GM21367 (cell line): ENCODE measurements at regions not wholly inside any gene's neighbourhood (a gene's known extent, or its start where the extent isn't known, plus 50 kb on each side); places are given as distances from the start of the nearest gene placed in this dataset.

Experiments used
- ATAC-seq: cut with Tn5 transposase; IDR thresholded peaks from one replicate; pipeline ENCODE4 v1.9.1; 2021; ENCODE audit not compliant: unreplicated experiment

DNA sequence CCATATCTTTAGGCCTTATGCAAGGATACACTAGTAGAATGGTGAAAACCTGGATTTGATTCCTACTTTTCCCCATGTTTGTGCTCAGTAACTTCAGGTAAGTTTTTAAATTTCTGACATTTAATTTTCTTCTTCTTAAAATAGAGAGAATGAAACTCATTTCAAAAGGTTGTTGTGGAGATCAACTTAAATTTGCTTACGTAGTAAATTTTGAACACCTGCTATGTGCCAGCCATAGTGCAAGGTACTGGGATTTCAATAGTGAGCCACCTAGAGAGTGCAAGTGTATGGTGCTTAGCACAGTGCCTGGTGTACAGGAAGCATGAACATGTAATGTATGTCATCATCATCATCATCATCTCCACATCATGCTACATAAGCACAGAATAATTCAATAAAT, 73.6 kb upstream of the SMIM36 start:
- no peak for ATAC-seq

DNA sequence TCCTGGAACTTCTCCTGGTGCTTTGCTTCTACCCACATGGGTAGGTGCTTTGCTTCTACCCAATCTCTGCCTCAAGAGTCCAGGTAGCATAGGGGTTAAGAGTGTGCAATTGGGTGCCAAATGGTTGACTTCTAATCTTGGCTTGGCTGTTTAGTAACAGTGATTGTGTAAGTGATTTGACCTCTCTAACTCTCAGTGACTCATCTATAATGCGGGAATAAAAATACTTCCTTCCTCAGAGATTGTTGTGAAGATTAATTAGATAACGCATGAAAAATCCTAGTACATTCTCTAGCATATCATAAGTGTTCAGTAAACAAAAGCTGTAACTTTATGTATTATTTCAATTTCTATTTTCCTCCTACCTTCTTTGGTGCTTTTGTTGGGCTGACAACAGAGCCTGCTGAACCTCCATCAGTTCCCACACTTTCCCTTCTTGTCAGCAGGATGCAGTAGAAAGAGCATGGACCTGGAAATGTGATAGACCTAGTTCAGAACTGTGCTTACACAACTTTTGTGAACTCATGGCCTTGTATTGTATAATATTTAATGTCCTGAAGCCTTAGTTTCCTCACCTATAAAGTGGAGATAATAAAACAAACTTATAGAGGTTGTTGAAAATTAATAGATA, 72.9 kb upstream of the SMIM36 start:
- no peak for ATAC-seq

DNA sequence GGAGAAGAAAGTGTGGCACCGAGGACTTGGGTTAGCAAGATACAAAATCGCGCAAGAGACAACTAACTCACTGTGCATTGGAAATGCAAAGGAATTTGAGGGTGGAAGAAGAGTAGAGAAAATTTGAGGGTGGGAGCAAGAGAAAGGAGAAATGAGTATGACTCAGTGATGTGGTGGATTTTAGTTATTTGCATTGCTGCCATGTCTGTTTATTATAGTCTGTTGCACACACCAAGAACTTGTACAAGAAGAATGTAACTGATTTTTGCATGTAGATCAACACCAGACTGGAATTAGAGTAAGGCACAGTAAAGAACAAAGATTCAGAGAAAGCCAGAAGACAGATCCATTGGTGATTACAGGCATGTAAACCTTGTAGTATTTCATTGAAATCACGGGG, 71.6 kb upstream of the SMIM36 start:
- ATAC-seq: no peak

GRCh38 chr17:55580596-55581133, 69.4 kb upstream of the SMIM36 start:
- ATAC-seq: peak; percentile 53

- ATAC-seq: peak; percentile 20
These were observed 66.4 kb upstream of the SMIM36 start for GRCh38 chr17:55577687-55578086.

GRCh38 chr17:55576996-55577586, 65.8 kb upstream of the SMIM36 start:
- ATAC-seq: peak; percentile 54

DNA sequence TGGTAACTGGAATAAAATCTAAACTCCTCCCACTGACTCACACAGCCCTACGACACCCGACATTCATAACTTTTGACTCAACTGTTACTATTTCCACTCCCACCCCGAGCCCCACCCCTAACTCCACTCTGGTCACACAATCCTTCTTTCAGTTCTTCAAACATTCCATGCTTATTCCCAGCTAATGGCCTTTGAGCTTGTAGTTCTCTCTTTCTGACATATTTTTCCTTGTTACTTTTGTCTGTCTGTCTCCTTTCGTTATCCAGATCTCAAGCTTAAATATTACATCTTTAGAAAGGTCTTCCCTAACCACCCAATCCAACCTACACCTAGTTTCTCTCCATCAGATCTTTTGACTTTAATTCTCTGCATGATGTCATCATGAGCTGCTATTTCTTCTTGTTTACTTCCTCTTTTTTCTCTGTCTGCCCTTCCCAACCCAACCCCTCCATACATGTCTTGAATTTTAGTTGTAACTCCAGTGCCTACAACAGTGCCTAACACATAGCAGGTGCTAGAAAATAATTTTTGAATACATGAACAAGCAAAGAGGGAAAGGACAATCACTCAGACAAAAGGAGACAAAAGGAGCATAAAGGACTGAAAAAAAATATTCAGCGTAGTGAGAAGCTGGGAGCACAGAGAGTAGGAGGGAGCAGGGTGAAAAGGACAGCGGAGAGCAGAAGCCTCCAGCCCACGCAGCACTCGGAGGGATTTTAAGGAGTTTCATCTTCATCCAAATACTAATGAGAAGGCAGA, 65.2 kb upstream of the SMIM36 start:
- no peak for ATAC-seq

- ATAC-seq: no peak
These were observed 63.9 kb upstream of the SMIM36 start for GRCh38 chr17:55575058-55575636.

- no peak for ATAC-seq
These were observed 61.3 kb upstream of the SMIM36 start for GRCh38 chr17:55572599-55572998.

DNA sequence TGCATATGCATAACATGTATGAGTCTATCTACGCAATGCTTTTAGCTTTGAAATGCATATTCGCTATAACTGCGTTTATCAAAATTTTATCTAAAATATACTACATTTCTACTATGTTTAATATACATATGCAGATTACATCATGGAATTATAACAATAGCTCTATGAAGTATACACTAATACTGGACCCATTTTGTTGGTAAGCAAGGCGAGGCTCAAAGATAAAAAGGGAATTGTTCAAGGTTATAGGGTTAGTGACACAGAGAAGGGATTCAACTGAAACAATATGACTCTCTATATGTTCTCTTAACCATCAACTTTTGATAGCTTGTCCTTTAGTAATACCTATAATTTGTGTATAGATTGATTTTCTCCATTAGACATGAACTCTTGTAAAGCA, 60.9 kb upstream of the SMIM36 start:
- ATAC-seq: no peak

- no peak for ATAC-seq
These were observed 59.8 kb upstream of the SMIM36 start for GRCh38 chr17:55571095-55571494.

DNA sequence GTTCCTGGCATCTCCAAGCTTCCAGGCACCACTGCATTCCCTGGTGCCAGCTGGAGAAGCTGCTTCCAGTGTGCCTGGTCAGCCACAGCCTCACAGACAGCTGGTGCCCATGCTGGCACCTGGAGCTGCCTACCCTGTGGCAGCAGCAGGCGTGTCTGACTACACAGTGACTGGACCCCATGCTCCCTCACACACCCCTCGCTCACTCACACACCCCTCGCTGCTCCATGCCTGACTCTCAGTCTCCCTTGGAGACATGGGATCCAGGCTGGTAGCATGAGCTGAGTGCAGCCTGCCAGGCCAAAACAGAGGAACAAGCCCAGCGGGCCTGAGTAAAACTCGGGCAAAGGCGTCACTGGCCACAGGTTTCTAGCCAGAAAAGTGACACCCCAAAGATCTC, 59.1 kb upstream of the SMIM36 start:
- ATAC-seq: no peak

GRCh38 chr17:55567240-55568214, 56.3 kb upstream of the SMIM36 start:
- ATAC-seq: no peak

DNA sequence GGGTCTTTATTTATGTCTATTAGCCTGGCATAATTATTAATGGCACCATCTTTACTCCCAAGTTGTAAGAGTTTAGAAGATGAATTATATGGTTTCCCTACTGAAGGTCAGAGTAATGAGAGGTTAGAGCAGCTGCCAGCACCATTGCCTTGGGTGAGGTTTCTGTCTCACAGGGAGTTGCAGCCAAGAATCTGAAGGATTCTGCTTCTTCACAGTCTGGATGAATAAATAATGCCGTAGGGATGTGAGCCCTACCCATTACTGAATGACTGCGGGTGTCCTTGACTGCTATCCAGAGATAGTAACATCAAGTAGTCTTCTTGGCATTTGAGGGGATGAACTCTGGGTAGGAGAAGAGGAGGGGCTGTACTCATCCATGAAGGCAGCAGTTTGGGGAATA, 52.8 kb upstream of the SMIM36 start:
- ATAC-seq: no peak

DNA sequence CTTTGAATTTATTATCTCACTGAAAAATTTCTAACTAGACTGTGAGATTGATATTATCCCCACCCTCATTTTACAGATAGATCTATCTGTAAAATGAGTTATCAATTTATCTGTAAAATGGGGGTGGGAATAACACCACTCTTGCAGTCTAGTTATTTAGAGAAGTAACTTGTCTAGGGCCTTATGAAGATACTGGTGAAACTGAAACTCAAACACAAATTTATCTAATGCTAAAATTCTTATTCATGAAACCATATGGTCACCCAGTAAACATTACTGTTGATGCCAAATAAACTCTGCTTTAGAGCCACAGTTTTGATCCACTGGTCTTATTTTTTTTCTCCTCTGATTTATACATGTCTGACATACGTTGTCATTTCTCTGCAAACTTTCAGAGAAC, 52.1 kb upstream of the SMIM36 start:
- ATAC-seq: no peak

GRCh38 chr17:55561973-55562495, 50.8 kb upstream of the SMIM36 start:
- no peak for ATAC-seq

DNA sequence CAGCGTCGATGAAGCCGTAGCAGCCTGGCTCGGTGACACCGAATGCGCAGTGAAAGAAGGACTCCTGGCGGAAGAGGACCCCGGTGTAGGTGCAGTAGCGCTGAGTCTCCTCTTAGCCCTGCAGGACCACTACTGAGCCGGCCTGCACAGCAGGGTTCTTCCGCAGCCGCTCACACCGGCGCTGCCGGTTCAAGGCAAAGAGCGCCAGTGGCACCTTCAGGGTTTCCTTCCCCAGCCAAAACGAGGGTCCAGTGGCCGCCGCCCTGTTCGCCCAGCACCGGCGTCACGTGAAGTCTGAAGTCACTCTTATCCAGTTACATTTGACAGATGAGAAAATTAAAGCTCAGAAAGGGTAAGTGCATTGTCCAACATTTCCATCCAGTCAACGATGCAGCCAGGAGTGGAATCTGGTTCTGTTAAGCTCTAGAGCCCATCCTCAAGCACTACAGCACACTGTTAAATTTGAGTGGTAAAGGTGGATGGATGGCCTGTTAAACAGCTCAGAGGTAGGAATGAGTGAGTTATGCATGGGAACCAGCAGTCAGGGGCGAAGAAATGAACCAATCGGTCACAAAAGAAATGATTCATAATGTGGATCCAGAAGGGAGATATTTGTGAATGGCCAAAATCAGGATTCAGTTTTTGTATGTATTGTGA, 50.2 kb upstream of the SMIM36 start:
- ATAC-seq: no peak
